ENCODE measurements at regions not wholly inside any gene's neighbourhood (a gene's known extent, or its start where the extent isn't known, plus 50 kb on each side); places are given as distances from the start of the nearest gene placed in this dataset.
"Not testable (repeated sequence)": the region's sequence is repeated elsewhere in the genome, so short reads cannot be mapped to it uniquely, and the experiment has no call there.

- no peak overlapping the region for H3K4me3 ChIP-seq (ENCODE audit: control insufficient read depth, low read depth, low read length)
Measured at GRCh38 chr12:7571257-7571656, 67.7 kb upstream of the CD163 start.

DNA sequence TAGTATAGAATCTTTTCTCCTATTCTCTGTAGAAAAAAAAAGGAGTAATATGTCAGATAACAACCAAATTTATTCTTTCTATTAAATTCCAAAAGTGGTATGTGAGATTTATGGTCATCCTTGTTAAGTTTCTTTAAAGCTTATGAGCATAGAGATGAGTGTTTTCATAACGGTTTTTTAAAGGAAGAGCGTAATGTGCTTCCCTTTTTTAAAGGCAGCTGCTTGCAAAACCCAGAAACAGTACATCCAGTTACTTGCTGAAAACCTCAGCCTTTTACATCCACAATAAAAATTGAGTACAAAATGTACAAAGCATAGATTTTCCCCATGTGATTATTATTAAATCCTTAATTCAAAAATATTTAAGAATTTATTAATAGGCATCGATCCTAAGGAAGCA lies 53.6 kb upstream of the CD163 start:
- no peak for DNase-seq (ENCODE audit: low read depth)
- TF ChIP-seq, protein P1, sequence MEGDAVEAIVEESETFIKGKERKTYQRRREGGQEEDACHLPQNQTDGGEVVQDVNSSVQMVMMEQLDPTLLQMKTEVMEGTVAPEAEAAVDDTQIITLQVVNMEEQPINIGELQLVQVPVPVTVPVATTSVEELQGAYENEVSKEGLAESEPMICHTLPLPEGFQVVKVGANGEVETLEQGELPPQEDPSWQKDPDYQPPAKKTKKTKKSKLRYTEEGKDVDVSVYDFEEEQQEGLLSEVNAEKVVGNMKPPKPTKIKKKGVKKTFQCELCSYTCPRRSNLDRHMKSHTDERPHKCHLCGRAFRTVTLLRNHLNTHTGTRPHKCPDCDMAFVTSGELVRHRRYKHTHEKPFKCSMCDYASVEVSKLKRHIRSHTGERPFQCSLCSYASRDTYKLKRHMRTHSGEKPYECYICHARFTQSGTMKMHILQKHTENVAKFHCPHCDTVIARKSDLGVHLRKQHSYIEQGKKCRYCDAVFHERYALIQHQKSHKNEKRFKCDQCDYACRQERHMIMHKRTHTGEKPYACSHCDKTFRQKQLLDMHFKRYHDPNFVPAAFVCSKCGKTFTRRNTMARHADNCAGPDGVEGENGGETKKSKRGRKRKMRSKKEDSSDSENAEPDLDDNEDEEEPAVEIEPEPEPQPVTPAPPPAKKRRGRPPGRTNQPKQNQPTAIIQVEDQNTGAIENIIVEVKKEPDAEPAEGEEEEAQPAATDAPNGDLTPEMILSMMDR (IDR thresholded peaks at IDR 0.05; ENCODE audit: control insufficient read depth, insufficient read depth, low read depth, low read length, missing control alignments): no peak
- no peak overlapping the region for H3K4me3 ChIP-seq (ENCODE audit: control insufficient read depth, low read depth, low read length)

More at GRCh38 chr12:7571257-7571656, 67.7 kb upstream of the CD163 start:
- TF ChIP-seq, protein P1 (IDR thresholded peaks at IDR 0.05; ENCODE audit: control insufficient read depth, insufficient read depth, low read depth, low read length, missing control alignments): no peak
- no peak for DNase-seq (ENCODE audit: low read depth)

- peak; percentile 59 for DNase-seq (ENCODE audit: low read depth)
- no peak overlapping the region for H3K4me3 ChIP-seq (ENCODE audit: control insufficient read depth, low read depth, low read length)
- TF ChIP-seq, protein P1 (IDR thresholded peaks at IDR 0.05; ENCODE audit: control insufficient read depth, insufficient read depth, low read depth, low read length, missing control alignments): no peak
Measured at GRCh38 chr12:7555752-7556151, 52.2 kb upstream of the CD163 start.

GRCh38 chr12:7554831-7555230 lies 51.3 kb upstream of the CD163 start:
- not testable (repeated sequence) for DNase-seq (ENCODE audit: low read depth)

More at GRCh38 chr12:7554831-7555230, 51.3 kb upstream of the CD163 start:
- H3K4me3 ChIP-seq (ENCODE audit: control insufficient read depth, low read depth, low read length): not testable (repeated sequence)
